ENCODE measurements at regions not wholly inside any gene's neighbourhood (a gene's known extent, or its start where the extent isn't known, plus 50 kb on each side); places are given as distances from the start of the nearest gene placed in this dataset.

GRCh38 chr3:76403556-76403955 is 618.2 kb upstream of the ZNF717 start:
- no peak overlapping the region for H3K4me3 ChIP-seq (ENCODE audit: low read depth, low read length)
- H2AFZ ChIP-seq (ENCODE audit: insufficient read depth, low read length, poor library complexity) = no peak overlapping the region
- H3K23ac ChIP-seq (ENCODE audit: low read length) = no peak overlapping the region
- H3K4me2 ChIP-seq (ENCODE audit: low read length) = no peak overlapping the region
- H2AK5ac ChIP-seq (ENCODE audit: low read length) = no peak overlapping the region
- H3K27me3 ChIP-seq (ENCODE audit: insufficient read depth, low read length) = no peaks in the 10 kb centered on the region
- WGBS (ENCODE audit: extremely low coverage, insufficient coverage, insufficient read length) = no CpG with 5 or more reads among the region's 2 CpGs
- H3K27ac ChIP-seq (ENCODE audit: low read depth, low read length) = no peak overlapping the region
- no peak overlapping the region for H4K8ac ChIP-seq (ENCODE audit: low read depth, low read length)
- H2BK5ac ChIP-seq (ENCODE audit: low read depth, low read length, poor library complexity) = no peak overlapping the region
- H3K79me2 ChIP-seq (ENCODE audit: control insufficient read depth, insufficient read depth, low read length, poor library complexity) = no peaks in the 10 kb centered on the region
- H3K9me3 ChIP-seq (ENCODE audit: insufficient read depth, low read depth, low read length) = no peaks in the 10 kb centered on the region
- no peak overlapping the region for H3K4ac ChIP-seq (ENCODE audit: low read depth, low read length)
- no peak overlapping the region for H4K12ac ChIP-seq (ENCODE audit: low read depth, low read length)
- H3K14ac ChIP-seq (ENCODE audit: low read length) = no peak overlapping the region
- no peaks in the 10 kb centered on the region for H3K36me3 ChIP-seq (ENCODE audit: control insufficient read depth in 1 of 2, insufficient read depth in 2 of 2, low read length in 2 of 2)
- H3K9ac ChIP-seq (ENCODE audit: low read length) = no peak overlapping the region
- no peaks in the 10 kb centered on the region for H3K79me1 ChIP-seq (ENCODE audit: low read length)
- H4K91ac ChIP-seq (ENCODE audit: low read depth, low read length) = no peak overlapping the region
- no peak overlapping the region for H2BK12ac ChIP-seq (ENCODE audit: low read length)
- H3K18ac ChIP-seq (ENCODE audit: low read length) = no peak overlapping the region
- H3K4me1 ChIP-seq (ENCODE audit: control insufficient read depth in 1 of 2, insufficient read depth in 2 of 2, low read length in 2 of 2) = no peaks in the 10 kb centered on the region
- no peak overlapping the region for H2BK120ac ChIP-seq (ENCODE audit: insufficient read depth, low read length, poor library complexity)
- no peak for DNase-seq

- no peak overlapping the region for H4K12ac ChIP-seq (ENCODE audit: low read depth, low read length)
- H3K36me3 ChIP-seq (ENCODE audit: control insufficient read depth in 1 of 2, insufficient read depth in 2 of 2, low read length in 2 of 2) = no peaks in the 10 kb centered on the region
- no peak overlapping the region for H3K9ac ChIP-seq (ENCODE audit: low read length)
- no peak overlapping the region for H3K4me2 ChIP-seq (ENCODE audit: low read length)
- WGBS (ENCODE audit: extremely low coverage, insufficient coverage, insufficient read length) = no CpG with 5 or more reads among the region's 1 CpG
- no peak for DNase-seq
- H3K14ac ChIP-seq (ENCODE audit: low read length) = no peak overlapping the region
- H3K79me1 ChIP-seq (ENCODE audit: low read length) = no peaks in the 10 kb centered on the region
- H2BK5ac ChIP-seq (ENCODE audit: low read depth, low read length, poor library complexity) = no peak overlapping the region
- H2AK5ac ChIP-seq (ENCODE audit: low read length) = no peak overlapping the region
- H3K4me3 ChIP-seq (ENCODE audit: low read depth, low read length) = no peak overlapping the region
- no peak overlapping the region for H3K23ac ChIP-seq (ENCODE audit: low read length)
- H2AFZ ChIP-seq (ENCODE audit: insufficient read depth, low read length, poor library complexity) = no peak overlapping the region
- no peaks in the 10 kb centered on the region for H3K27me3 ChIP-seq (ENCODE audit: insufficient read depth, low read length)
- no peak overlapping the region for H4K91ac ChIP-seq (ENCODE audit: low read depth, low read length)
- H2BK120ac ChIP-seq (ENCODE audit: insufficient read depth, low read length, poor library complexity) = no peak overlapping the region
- no peak overlapping the region for H3K4ac ChIP-seq (ENCODE audit: low read depth, low read length)
- no peak overlapping the region for H3K27ac ChIP-seq (ENCODE audit: low read depth, low read length)
- H3K4me1 ChIP-seq (ENCODE audit: control insufficient read depth in 1 of 2, insufficient read depth in 2 of 2, low read length in 2 of 2) = no peaks in the 10 kb centered on the region
- no peak overlapping the region for H3K18ac ChIP-seq (ENCODE audit: low read length)
- no peak overlapping the region for H4K8ac ChIP-seq (ENCODE audit: low read depth, low read length)
- no peak overlapping the region for H2BK12ac ChIP-seq (ENCODE audit: low read length)
- no peaks in the 10 kb centered on the region for H3K9me3 ChIP-seq (ENCODE audit: insufficient read depth, low read depth, low read length)
- no peaks in the 10 kb centered on the region for H3K79me2 ChIP-seq (ENCODE audit: control insufficient read depth, insufficient read depth, low read length, poor library complexity)
Measured at GRCh38 chr3:76405196-76405595, 619.8 kb upstream of the ZNF717 start.

- Histone ChIP-seq H3K4me2 (ENCODE audit: low read length) (no peak overlapping the region), H3K79me1 (ENCODE audit: low read length) (no peaks in the 10 kb centered on the region), H3K9ac (ENCODE audit: low read length) (no peak overlapping the region), H2BK12ac (ENCODE audit: low read length) (no peak overlapping the region), H3K4ac (ENCODE audit: low read depth, low read length) (no peak overlapping the region), H2BK5ac (ENCODE audit: low read depth, low read length, poor library complexity) (no peak overlapping the region), H3K36me3 (ENCODE audit: control insufficient read depth in 1 of 2, insufficient read depth in 2 of 2, low read length in 2 of 2) (no peaks in the 10 kb centered on the region), H3K23ac (ENCODE audit: low read length) (no peak overlapping the region), H3K4me1 (ENCODE audit: control insufficient read depth in 1 of 2, insufficient read depth in 2 of 2, low read length in 2 of 2) (no peaks in the 10 kb centered on the region), H3K4me3 (ENCODE audit: low read depth, low read length) (no peak overlapping the region), H2BK120ac (ENCODE audit: insufficient read depth, low read length, poor library complexity) (no peak overlapping the region), H4K8ac (ENCODE audit: low read depth, low read length) (no peak overlapping the region), H3K79me2 (ENCODE audit: control insufficient read depth, insufficient read depth, low read length, poor library complexity) (no peaks in the 10 kb centered on the region), H3K14ac (ENCODE audit: low read length) (no peak overlapping the region), H2AFZ (ENCODE audit: insufficient read depth, low read length, poor library complexity) (no peak overlapping the region), H2AK5ac (ENCODE audit: low read length) (no peak overlapping the region), H3K27ac (ENCODE audit: low read depth, low read length) (no peak overlapping the region), H3K27me3 (ENCODE audit: insufficient read depth, low read length) (no peaks in the 10 kb centered on the region), H4K91ac (ENCODE audit: low read depth, low read length) (no peak overlapping the region), H4K12ac (ENCODE audit: low read depth, low read length) (no peak overlapping the region), H3K9me3 (ENCODE audit: insufficient read depth, low read depth, low read length) (no peaks in the 10 kb centered on the region), H3K18ac (ENCODE audit: low read length) (no peak overlapping the region)
- DNase-seq = no peak
- no CpG with 5 or more reads among the region's 3 CpGs for WGBS (ENCODE audit: extremely low coverage, insufficient coverage, insufficient read length)
Measured at GRCh38 chr3:76410762-76411281, 625.5 kb upstream of the ZNF717 start.

- no peak overlapping the region for H2BK120ac ChIP-seq (ENCODE audit: insufficient read depth, low read length, poor library complexity)
- H3K23ac ChIP-seq (ENCODE audit: low read length) = no peak overlapping the region
- no CpG with 5 or more reads among the region's 2 CpGs for WGBS (ENCODE audit: extremely low coverage, insufficient coverage, insufficient read length)
- DNase-seq = no peak
- no peak overlapping the region for H3K27ac ChIP-seq (ENCODE audit: low read depth, low read length)
- no peak overlapping the region for H4K91ac ChIP-seq (ENCODE audit: low read depth, low read length)
- no peaks in the 10 kb centered on the region for H3K36me3 ChIP-seq (ENCODE audit: control insufficient read depth in 1 of 2, insufficient read depth in 2 of 2, low read length in 2 of 2)
- no peak overlapping the region for H3K4me2 ChIP-seq (ENCODE audit: low read length)
- H3K79me1 ChIP-seq (ENCODE audit: low read length) = no peaks in the 10 kb centered on the region
- H3K4me3 ChIP-seq (ENCODE audit: low read depth, low read length) = no peak overlapping the region
- H2AFZ ChIP-seq (ENCODE audit: insufficient read depth, low read length, poor library complexity) = no peak overlapping the region
- H3K9me3 ChIP-seq (ENCODE audit: insufficient read depth, low read depth, low read length) = no peaks in the 10 kb centered on the region
- H3K18ac ChIP-seq (ENCODE audit: low read length) = no peak overlapping the region
- H3K79me2 ChIP-seq (ENCODE audit: control insufficient read depth, insufficient read depth, low read length, poor library complexity) = no peaks in the 10 kb centered on the region
- H3K9ac ChIP-seq (ENCODE audit: low read length) = no peak overlapping the region
- H3K4ac ChIP-seq (ENCODE audit: low read depth, low read length) = no peak overlapping the region
- H2AK5ac ChIP-seq (ENCODE audit: low read length) = no peak overlapping the region
- no peak overlapping the region for H2BK5ac ChIP-seq (ENCODE audit: low read depth, low read length, poor library complexity)
- H4K12ac ChIP-seq (ENCODE audit: low read depth, low read length) = no peak overlapping the region
- H3K14ac ChIP-seq (ENCODE audit: low read length) = no peak overlapping the region
- H3K4me1 ChIP-seq (ENCODE audit: control insufficient read depth in 1 of 2, insufficient read depth in 2 of 2, low read length in 2 of 2) = no peaks in the 10 kb centered on the region
- H3K27me3 ChIP-seq (ENCODE audit: insufficient read depth, low read length) = no peaks in the 10 kb centered on the region
- no peak overlapping the region for H4K8ac ChIP-seq (ENCODE audit: low read depth, low read length)
- H2BK12ac ChIP-seq (ENCODE audit: low read length) = no peak overlapping the region
Measured at GRCh38 chr3:76415384-76415783, 624.5 kb upstream of the ROBO2 start.
